ENCODE measurements at regions not wholly inside any gene's neighbourhood (a gene's known extent, or its start where the extent isn't known, plus 50 kb on each side); places are given as distances from the start of the nearest gene placed in this dataset.
"Not testable (repeated sequence)": the region's sequence is repeated elsewhere in the genome, so short reads cannot be mapped to it uniquely, and the experiment has no call there.

DNA sequence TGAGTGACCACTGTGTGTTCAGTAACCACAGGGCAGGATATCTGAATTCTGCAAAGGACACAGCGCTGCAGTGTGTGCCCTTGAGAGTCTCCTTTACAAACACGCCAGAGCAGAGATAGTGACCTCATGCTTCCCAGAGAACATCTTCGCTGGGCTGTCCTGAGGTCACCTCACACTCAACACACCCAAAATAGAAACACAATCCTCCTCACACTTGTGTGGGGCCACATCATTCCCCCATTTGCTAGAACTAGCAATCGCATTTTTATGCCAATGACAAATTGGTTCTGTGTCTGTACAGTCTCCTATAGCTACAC is 140.1 kb upstream of the NRIP1 start:
- DNase-seq, result no peak

DNA sequence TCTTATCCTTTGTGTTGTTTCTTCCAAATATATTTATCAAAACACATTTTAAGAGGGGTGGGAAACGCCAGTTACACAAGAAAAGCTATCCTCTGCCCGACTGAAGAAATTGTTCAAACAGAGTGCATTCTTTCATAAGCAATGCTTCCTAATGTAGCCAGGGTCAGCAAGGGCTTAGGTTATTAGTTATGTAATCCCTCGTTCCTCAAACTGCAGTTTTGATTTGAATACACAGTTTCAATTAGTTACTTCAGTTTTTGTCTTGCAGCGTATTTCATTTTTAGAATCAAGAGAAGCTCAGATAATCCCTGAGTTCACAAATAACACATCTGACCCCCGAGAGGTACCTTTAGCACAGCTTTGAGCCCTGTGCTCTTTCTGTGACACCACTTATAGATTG is 141.7 kb upstream of the NRIP1 start:
- no peak for DNase-seq

DNA sequence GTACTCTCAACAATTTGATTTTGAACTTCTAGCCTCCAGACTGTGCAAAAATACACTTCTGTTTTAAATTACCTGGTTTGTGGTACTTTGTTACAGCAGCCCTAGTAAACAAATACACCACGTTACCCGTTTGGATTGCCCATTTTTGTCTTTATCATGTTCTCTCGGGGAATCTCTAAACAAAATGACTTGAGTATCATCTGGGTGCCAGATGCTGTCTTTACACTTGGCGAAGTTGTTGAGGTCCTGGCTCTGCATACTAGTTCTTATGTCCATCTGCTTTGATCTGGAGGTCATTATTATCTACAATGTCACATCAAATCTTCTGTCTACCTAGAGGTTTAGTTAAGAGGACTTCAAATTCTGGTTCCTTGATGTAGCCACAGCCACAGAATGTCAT is 142.4 kb upstream of the NRIP1 start:
- DNase-seq, result no peak

DNA sequence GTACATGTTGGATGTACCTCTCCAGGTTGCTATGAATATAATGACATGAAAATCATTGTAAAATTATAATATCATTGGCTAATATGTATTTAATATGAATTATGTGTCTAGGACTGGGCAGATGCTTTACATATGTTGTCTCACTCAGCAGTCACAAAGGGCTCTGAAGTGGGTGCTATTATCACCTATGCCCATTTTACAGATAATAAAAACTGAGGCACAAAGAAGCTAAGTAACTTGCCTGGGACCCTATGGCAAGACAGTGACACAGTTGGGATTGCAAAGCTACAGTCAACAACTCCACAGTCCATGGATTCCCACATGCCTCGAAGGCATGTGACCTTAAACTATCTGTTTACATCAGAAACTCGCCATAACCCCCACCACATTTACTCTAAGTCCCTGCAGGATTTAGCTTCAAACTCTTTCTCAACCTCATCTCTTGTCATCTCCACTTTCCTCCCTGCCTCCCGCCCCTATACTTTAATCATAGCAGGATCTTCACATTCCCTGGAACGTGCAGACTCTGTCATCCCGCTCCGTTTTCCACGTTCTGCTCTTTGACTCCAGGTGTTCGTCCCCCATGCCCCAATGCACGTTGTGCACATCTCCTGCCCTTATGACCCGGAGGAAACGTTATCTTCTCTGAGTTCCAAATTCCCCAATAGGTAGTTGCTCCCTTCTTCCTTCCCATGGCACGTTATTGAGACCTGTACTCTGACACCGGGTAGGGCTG is 143.0 kb upstream of the NRIP1 start:
- no peak for DNase-seq

DNA sequence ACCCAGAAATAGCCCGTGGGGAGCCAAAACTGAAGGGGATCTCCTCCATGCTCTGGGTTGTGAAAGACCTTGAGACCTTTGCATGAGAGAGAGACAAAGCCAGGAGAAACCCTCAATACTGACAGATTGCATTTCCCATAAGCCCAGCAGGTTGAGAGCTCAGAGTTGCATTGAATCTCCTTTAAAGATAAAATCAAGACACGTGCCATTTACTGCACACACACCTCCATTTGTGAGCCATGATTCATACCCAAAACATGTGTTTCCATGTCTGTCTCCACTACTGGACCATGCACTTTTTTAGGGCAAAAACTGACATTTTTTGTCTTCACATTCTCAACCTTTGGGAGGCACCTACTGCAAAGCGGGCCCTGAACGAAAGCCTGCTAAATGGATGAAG is 144.0 kb upstream of the NRIP1 start:
- no peak for DNase-seq

DNA sequence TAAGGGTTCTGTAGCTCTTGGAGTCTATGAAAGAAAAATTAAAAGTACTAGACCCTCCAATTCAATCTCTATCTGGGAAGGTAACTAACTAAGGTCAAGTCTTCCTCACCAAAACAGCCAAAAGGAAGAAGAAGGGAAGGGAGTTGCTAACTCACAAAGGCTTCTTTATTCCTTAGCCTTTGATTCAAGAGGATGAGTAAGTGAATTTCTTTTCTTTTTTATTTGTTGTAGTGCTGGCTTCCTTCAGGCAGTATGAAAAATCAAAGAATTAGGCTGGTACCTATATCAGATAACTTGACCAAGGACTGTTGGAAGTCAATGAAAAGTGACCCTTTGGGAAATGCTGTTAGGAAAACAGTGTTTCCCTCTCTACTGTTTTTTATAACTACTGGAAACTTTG is 144.4 kb upstream of the NRIP1 start:
- no peak for DNase-seq

DNA sequence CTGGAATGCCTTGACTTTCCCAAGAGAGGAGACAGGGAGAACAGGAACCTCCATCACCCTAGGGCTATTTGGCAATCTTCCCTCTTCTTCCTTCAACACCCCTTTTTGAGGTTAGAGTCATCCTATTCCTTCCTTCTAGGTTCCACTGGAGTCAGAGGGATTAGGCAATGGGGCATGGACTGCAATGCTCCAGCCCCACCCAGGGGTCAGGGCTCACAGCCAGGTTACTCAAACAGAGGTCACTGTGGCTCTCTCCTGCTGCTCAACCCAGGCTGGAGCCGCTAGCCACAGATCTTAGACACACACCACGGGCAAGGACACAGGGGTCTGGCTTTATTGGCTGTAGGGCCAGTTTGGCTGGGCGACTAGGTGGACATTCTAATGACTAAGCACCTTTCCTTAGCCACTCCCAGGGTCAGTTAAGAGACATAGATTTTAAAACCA is 145.5 kb upstream of the NRIP1 start:
- DNase-seq, result no peak

DNA sequence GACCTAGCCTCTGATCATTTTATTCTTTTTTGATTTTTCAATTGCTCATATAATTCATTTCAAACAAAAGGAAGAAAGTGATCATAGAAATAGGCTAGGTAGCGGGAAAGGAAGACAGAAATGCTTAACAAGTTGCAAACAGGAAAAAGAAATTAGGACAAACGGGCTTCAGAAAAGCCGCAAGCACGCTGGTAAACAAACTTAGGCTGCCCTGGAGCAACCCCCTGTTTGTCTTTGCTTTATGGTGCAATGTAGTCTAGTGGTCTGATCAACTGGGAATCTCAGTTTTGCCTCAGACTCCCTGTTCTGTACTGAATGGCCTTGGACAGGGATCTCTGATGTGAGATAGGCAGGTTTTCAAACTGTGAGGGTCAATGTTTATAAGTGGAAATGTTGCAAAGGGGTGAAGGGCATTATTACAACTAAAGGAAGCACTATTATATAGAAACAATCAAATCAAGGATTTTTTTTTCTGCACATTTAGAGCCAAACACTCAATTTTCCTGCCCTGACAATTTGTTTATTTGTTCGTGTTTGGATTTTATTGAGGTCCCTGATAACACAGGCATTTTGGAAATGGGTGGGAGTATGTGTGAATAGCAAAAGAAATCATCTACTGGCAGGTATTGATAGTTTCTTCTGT is 146.8 kb upstream of the NRIP1 start:
- DNase-seq, result no peak

DNA sequence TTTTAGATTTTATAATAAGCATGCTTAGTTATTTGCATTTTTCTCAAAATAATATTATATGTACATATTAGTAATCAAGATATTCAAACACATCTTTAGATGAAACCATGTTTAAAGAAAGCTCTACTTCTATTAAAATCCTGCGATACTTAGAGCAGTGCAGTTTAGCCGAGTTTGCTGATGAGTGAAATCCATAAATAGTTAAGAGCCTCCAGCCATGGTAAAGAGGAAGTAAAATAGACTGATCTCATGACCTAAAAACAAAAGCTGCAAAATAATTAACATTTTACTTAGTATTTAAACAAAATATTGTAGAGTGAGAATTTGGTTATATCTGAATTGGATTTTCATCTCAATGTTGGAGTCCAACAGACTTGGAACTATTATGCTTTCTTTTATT is 147.4 kb upstream of the NRIP1 start:
- DNase-seq, result no peak

DNA sequence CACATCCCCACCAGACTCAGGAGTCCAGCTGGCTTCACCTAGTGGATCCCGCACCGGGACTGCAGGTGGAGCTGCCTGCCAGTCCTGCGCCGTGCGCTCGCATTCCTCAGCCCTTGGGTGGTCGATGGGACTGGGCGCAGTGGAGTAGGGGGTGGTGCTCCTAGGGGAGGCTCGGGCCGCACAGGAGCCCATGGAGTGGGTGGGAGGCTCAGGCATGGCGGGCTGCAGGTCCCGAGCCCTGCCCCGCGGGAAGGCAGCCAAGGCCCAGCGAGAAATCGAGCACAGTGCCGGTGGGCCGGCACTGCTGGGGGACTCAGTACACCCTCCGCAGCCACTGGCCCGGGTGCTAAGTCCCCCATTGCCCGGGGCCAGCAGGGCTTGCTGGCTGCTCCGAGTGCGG is 153.7 kb upstream of the NRIP1 start:
- not testable (repeated sequence) for DNase-seq

DNA sequence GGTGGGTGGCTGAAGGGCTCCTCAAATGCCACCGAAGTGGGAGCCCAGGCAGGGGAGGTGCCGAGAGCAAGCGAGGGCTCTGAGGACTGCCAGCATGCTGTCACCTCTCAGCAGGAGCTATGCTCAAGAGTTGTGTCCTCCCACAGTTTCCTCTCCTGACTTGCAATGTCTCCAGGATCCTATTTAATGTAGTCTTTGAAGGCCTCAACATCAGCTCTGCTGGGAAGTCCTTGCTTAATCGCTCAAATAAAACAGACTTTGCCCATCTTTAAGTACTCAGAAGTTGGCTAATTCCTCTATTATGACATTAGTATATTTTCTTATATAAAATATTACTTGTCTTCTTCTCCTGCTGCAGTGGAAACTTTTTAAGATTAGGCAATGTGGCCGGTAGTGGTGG is 154.2 kb upstream of the NRIP1 start:
- no peak for DNase-seq

DNA sequence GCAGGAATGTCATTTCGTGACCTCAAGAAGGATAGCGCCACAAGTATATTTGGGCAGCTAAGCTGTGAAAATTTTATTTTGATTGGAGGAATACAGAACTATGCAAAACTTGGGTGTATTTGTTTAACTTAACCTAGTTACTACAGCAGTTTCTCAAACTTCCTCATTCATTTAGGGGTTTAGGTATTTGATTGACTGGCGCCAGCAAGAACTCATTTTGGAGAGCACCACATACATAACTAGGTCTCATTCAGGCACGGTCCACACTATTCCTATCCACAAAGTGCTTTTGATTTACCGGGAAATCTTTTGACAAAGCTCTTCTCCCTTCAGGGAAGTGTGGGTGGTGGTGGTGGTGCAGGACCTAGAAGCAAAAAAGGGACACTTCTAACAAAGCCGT is 155.1 kb upstream of the NRIP1 start:
- DNase-seq, result no peak

DNA sequence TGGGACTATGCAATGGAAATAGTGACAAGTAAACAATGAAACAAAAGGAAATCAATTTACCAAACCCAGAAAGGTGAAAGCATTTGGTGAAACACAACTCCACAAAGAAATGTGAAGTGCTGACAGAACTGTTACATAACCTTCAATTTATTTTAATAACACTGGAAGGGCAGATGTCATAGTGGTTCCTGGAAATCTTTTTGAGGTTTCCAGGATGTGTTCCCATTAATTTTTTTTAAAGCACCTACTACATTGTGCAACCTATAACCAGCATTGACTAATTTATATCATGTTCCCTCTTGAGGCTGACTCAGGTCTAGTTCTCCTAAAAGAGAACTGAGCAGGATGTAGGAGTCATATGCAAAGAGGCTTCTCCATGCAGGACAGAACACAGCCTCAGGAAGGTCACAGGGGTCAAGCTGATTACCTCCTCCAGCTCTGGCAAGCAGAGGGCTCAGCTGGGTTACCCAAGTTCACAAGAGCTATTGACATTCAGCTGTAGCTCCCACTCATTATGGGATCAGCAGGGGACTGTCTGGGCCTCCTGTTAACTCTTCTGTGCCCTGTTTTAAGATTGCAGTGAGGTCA is 157.1 kb upstream of the NRIP1 start:
- DNase-seq, result no peak

DNA sequence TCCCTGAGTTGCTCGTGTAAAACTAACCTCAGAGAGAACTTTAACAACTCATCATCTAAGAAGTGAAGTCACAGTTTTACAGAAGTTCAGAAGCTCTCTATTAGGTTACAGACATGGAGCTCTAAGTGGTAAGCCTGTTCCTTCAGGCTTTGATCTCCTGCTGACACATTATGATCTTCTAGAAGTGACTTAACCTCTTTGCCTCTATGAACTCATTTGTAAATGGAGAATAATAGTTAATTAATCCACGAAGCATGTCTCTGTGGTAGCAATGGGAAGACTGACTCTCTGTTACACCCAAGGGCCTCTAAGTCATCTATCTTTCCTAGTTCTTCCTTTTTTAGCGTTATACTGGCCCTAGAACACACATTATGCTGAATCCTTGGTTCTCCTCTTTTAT is 157.9 kb upstream of the NRIP1 start:
- no peak for DNase-seq

DNA sequence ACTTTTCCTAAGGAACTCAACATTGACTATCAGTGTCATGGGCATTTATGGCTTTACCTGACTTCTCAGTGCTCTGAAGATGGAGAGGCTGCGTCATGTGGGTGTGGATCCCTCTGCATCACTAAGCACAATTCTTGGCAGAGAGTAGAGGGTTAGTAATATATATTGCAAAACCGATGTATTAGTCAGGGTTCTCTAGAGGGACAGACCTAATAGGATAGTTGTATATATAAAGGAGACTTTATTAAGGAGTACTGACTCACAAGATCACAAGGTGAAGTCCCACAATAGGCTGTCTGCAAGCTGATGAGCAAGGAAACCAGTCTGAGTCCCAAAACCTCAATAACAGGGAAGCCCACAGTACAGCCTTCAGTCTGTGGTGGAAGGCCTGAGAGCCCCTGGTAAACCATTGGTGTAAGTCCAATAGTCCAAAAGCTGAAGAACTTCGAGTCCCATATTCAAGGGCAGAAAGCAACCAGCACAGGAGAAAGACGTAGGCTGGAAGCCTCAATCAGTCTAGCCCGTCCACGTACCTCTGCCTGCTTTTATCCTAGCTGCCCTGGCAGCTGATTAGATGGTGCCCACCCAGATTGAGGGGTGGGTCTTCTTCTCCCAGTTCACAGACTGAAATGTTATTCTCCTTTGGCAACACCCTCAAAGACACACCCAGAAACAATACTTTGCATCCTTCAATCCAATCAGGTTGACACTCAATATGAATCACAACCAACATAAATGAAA is 159.7 kb upstream of the NRIP1 start:
- no peak for DNase-seq

DNA sequence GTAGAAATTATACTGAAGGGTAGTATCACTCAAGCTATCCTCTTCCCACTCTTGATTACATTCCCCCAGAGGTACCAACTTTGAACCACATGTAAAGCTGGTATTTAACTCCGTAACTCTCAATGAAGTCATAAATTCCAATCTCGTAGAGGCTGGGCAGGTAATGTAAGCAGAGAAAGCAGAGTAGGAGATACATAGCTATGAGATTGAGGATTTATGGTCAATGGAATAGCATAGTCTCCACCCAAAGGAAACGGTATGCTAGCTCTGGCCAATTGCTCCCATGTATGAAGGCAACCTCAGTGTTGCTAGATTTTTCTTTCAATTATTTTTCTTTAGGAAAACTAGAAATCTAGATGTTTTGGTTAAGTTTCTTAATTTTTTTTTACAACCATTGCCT is 163.1 kb upstream of the NRIP1 start:
- no peak for DNase-seq

DNA sequence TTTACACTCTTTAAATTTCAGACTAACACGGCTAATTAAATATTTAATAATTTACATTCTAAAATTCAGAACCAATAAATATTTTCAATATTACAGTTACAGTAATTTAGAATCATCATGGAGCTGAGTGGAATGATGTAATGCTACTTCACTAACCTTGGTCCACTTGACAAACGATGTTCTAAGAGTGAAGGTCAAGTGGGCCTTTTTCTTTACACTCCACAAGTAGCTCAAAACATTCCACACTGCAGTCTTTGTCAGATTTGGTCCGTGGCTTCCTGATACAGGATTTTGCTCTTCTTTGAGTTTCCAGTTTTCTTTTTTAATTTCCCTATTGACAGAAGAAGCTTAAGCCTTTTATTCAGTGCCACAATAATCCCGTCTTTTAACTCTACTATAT is 164.6 kb upstream of the NRIP1 start:
- no peak for DNase-seq

DNA sequence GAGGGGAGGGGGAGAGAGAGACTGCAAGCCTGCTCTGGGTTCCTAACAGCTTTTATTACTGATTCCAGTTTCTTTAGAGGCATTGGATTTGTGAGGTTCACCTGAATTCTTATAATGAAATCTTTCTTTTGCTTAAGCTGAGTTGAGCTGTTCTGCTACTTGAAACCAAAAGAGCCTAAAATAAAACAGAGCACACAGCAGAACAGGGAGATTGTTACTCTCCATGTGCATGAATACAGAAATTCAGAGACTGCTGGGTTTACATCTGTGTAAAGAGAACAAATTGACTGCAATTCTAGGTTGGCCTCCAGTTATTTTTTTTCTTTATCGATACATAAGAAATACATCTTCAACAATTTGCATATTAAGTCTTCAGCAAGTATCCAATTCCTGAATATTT is 168.8 kb upstream of the NRIP1 start:
- DNase-seq, result no peak

DNA sequence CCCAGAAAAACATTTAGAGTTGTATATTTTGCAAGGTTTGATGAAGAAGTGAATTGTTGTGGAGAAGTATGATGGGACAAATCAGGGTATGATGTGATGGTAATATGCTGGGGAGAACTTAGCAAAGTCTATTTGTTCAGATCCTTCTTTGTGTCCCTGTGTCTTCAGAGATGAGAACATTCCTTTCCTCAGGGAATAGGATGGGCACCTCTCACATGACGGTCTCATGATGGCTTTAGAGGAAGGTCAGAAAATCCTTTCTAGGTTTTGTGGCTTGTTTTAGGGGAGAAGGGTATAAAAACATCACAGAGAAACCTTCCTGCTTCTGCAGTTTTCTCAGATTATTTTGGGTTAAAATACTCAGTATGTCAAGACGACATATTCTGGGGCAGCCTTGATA is 171.3 kb upstream of the NRIP1 start:
- DNase-seq, result no peak

DNA sequence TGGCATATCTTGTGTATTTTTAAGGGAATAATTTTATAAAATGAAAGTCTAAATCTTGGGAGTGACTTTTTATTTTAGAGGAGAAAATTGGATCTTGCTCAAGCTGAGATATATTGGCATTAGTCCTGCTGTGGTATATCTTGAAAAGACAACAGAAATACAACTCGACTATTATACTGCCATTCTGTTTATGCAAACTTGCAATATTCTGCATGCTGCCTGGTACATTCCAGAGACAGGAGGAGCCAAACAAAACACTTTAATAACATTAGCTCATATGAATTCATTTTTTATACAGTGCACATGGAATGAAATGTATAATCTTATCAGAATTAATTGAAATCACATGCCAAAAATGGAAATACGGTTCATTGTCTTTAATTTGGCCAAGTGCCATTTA is 176.0 kb upstream of the NRIP1 start:
- DNase-seq, result no peak

DNA sequence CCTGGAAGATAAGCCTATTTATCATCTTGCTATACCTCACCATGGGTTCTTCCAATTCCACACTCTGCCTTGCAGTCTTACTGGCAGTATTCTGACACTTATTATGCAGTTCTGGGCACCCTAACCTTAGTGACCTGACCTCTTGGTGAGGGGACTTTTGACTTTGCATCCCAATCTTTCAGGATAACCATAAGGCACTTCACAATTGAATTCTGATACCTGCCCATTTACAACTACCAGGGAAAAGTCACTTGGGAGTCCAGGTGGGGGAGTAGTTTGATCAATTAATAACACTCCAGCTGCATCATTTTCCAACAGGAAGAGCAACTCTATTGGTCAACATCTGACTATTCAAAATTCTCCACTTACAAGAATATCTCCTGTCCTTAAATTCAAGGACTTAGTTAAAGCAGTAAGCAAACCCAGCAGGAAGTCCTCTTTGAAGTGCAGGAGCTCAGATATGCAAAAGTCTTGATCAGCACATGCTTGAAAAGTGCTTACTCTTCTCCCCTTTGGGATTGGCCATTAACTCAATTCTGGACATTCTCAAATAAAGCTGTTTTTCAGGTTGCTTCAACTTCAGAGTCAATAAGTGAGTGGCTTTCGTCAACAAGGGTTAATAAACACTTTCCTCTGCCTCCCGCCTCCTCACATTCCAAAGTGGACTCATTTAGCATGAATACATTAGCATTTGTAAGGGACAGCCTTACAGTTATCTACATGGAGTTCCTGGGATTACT is 177.4 kb upstream of the NRIP1 start:
- no peak for DNase-seq

DNA sequence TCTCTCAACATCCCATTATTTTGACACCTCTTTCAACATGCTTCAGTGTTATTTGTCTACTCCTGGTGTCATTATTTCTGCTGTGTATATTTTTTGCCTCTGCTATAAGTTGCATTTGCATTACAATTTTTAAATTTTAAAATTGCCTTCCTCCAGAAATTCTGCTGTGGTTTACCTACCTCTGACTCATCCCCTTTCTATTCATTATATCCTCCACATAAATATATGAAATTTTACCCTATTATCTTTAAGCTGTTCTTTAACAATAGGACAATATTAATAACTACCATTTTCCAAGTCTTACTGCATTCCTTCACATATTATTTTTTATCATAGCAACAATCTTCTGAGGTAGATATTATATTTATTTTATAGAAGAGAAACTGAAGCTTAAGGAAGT is 178.1 kb upstream of the NRIP1 start:
- no peak for DNase-seq

DNA sequence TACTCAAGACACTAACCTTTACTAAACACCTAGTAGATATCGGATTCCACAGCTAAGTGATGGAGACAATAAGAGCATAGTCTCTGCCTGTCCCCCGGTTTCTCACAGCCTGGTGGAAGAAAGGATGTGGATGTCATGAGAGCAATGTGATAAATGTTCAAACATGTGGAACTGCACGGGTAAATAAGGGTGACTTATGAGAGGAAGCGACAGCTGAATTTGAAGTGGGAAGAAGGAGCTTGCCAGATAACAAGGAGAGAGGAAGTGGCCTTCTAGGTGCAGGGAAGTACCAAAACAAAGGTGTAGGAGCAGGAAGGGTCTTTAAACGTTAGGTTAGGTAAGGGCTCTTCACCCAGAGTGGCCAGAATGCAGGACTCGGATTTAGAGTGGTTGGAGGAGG is 178.6 kb upstream of the NRIP1 start:
- no peak for DNase-seq

Measured in NCI-H510A treated with DMSO at 0.1 percent for 48 hours (cell line).